Tibial nerve (tissue), 4 donors: ENCODE measurements at regions not wholly inside any gene's neighbourhood (a gene's known extent, or its start where the extent isn't known, plus 50 kb on each side); places are given as distances from the start of the nearest gene placed in this dataset.

Source experiments
- CTCF ChIP-seq, 5 experiments: fragments of 200-600 bp in 3 of 5; fragments of 450-650 bp in 2 of 5; sonication (generic) in 3 of 5; IDR thresholded peaks; one replicate each; pipeline ENCODE4 v1.5.1; 2016 to 2019; ENCODE audit warnings: antibody characterized with exemption in 5 of 5, mild to moderate bottlenecking in 3 of 5, moderate library complexity in 2 of 5
- EP300 ChIP-seq, 2 donors: sonication (generic); formaldehyde crosslinking; IDR thresholded peaks; one replicate each; pipeline ENCODE4 v1.6.1; 2017; ENCODE audit warnings: antibody characterized with exemption in 2 of 2, mild to moderate bottlenecking in 1 of 2

DNA sequence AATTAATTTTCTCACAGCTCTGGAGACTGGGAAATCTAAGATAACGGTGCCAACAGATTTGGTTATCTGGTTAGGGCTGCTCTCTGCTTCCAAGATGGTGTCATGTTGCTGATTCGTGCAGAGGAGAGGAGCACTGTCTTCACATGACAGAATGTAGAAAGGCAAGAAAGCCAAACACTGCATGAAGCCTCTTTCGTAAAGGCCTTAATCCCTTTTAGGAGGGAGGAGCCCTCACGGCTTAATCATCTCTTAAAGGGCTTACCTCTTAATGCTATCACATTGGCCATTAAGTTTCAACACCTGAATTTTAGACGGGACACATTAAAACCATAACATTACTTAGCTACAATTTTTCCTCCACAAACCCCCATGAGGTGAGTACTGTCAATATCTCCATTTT is 174.1 kb downstream of the COX18 start:
- TF ChIP-seq CTCF (IDR thresholded peaks at IDR 0.05) (no peak), EP300 (IDR thresholded peaks at IDR 0.05) (no peak)
